HEK293T (cell line): ENCODE measurements at regions not wholly inside any gene's neighbourhood (a gene's known extent, or its start where the extent isn't known, plus 50 kb on each side); places are given as distances from the start of the nearest gene placed in this dataset.

Experiments
- ARNT ChIP-seq: fragments of 450-650 bp; IDR thresholded peaks from 2 replicates; pipeline ENCODE4 v1.6.1; 2017; ENCODE audit warnings: mild to moderate bottlenecking
- BHLHE40 ChIP-seq: fragments of 450-650 bp; IDR thresholded peaks from 2 replicates; pipeline ENCODE4 v1.6.1; 2016; ENCODE audit warnings: mild to moderate bottlenecking, moderate library complexity, borderline replicate concordance
- ELF4 ChIP-seq: fragments of 450-650 bp; IDR thresholded peaks from 2 replicates; pipeline ENCODE4 v1.6.1; 2017; ENCODE audit warnings: antibody characterized with exemption
- FOXA1 ChIP-seq: fragments of 450-650 bp; IDR thresholded peaks from 2 replicates; pipeline ENCODE4 v1.6.1; 2016; ENCODE audit warnings: mild to moderate bottlenecking
- FOXK2 ChIP-seq: fragments of 450-650 bp; IDR thresholded peaks from 2 replicates; pipeline ENCODE4 v1.6.1; 2016; ENCODE audit warnings: mild to moderate bottlenecking
- FOXM1 ChIP-seq: fragments of 450-650 bp; IDR thresholded peaks from 2 replicates; pipeline ENCODE4 v1.6.1; 2017; ENCODE audit warnings: mild to moderate bottlenecking, borderline replicate concordance
- HDGF ChIP-seq: fragments of 450-650 bp; IDR thresholded peaks from 2 replicates; pipeline ENCODE4 v1.6.1; 2017; ENCODE audit warnings: antibody characterized with exemption, borderline replicate concordance
- L3MBTL2 ChIP-seq: fragments of 450-650 bp; conservative IDR thresholded peaks from 2 replicates; pipeline ENCODE4 v1.6.1; 2016; ENCODE audit warnings: mild to moderate bottlenecking
- NFRKB ChIP-seq: fragments of 450-650 bp; IDR thresholded peaks from 2 replicates; pipeline ENCODE4 v1.6.1; 2016; ENCODE audit warnings: mild to moderate bottlenecking, moderate library complexity
- PKNOX1 ChIP-seq: fragments of 450-650 bp; IDR thresholded peaks from 2 replicates; pipeline ENCODE4 v1.6.1; 2016
- SP1 ChIP-seq: fragments of 450-650 bp; IDR thresholded peaks from 2 replicates; pipeline ENCODE4 v1.6.1; 2017
- SUZ12 ChIP-seq: fragments of 450-650 bp; IDR thresholded peaks from 2 replicates; pipeline ENCODE4 v1.6.1; 2016; ENCODE audit warnings: mild to moderate bottlenecking
- TARDBP ChIP-seq: fragments of 450-650 bp; IDR thresholded peaks from 2 replicates; pipeline ENCODE4 v1.6.1; 2016
- ZNF384 ChIP-seq: fragments of 450-650 bp; IDR thresholded peaks from 2 replicates; pipeline ENCODE4 v1.6.1; 2016

DNA sequence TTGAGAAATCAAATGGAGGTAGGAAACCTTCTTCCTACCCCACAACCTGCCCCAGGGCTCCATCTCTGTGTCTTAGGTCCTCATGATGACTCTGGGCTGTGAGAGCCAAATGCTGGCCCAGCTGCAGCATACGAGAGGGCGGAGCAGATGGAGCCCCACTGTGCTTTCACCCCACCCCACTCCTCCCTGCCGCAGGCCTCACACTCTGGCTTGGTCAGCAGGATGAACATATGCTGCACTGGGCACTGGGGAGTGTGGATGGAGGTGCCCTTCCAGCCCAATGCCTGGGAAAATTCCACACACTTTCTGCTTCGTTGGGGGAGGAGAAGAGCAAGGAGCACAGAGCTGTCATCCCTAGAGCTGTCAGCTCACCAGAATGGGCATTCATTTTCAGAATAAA is 271.6 kb upstream of the CADM1 start:
- no peak for TF ChIP-seq FOXM1
- TF ChIP-seq SUZ12, result no peak
- no peak for TF ChIP-seq ZNF384
- TF ChIP-seq TARDBP, result no peak
- no peak for TF ChIP-seq SP1
- TF ChIP-seq BHLHE40, result no peak
- TF ChIP-seq ELF4, result no peak
- no peak for TF ChIP-seq PKNOX1
- no peak for TF ChIP-seq NFRKB
- TF ChIP-seq ARNT, result no peak
- TF ChIP-seq FOXA1, result no peak
- TF ChIP-seq HDGF, result no peak
- no peak for TF ChIP-seq FOXK2
- TF ChIP-seq L3MBTL2, result no peak
